Endodermal cell (in vitro differentiated cells): ENCODE measurements at regions not wholly inside any gene's neighbourhood (a gene's known extent, or its start where the extent isn't known, plus 50 kb on each side); places are given as distances from the start of the nearest gene placed in this dataset.
"Not testable (repeated sequence)": the region's sequence is repeated elsewhere in the genome, so short reads cannot be mapped to it uniquely, and the experiment has no call there.

ENCODE experiments used
- DNase-seq: peaks from one replicate; pipeline ENCODE4 v3.0.0-alpha.2; 2017
- H3K27ac ChIP-seq: 2 replicates; pipeline ENCODE4 v1.5.1; 2013; ENCODE audit warnings: mild to moderate bottlenecking, low read depth, low read length, moderate library complexity
- H3K27me3 ChIP-seq: 2 replicates; pipeline ENCODE4 v1.6.1; 2013; ENCODE audit warnings: mild to moderate bottlenecking, low read length, moderate library complexity; ENCODE audit not compliant: insufficient read depth, control insufficient read depth, poor library complexity, severe bottlenecking
- H3K36me3 ChIP-seq: 2 replicates; pipeline ENCODE4 v1.7.0; 2013; ENCODE audit warnings: mild to moderate bottlenecking, low read length, moderate library complexity; ENCODE audit not compliant: control insufficient read depth, insufficient read depth
- H3K4me1 ChIP-seq: one replicate; pipeline ENCODE4 v1.7.0; 2013; ENCODE audit warnings: low read length; ENCODE audit not compliant: control insufficient read depth, insufficient read depth
- H3K4me3 ChIP-seq: 2 replicates; pipeline ENCODE4 v1.5.1; 2013; ENCODE audit warnings: mild to moderate bottlenecking, low read length, moderate library complexity
- H3K9ac ChIP-seq: 2 replicates; pipeline ENCODE4 v1.6.1; 2013; ENCODE audit warnings: mild to moderate bottlenecking, low read length, moderate library complexity; ENCODE audit not compliant: poor library complexity, severe bottlenecking; ENCODE audit errors: extremely low read depth
- H3K9me3 ChIP-seq: 2 replicates; pipeline ENCODE4 v1.6.1; 2013; ENCODE audit warnings: mild to moderate bottlenecking, low read length, moderate library complexity; ENCODE audit not compliant: control insufficient read depth
- H3K27ac Mint-ChIP-seq: 2 replicates; pipeline ENCODE4 v1.8.0; 2020; ENCODE audit warnings: mixed read lengths
- H3K27me3 Mint-ChIP-seq: 2 replicates; pipeline ENCODE4 v1.8.0; 2021; ENCODE audit warnings: mild to moderate bottlenecking, mixed read lengths; ENCODE audit not compliant: insufficient read depth
- H3K36me3 Mint-ChIP-seq: 2 replicates; pipeline ENCODE4 v1.8.0; 2020; ENCODE audit warnings: low read depth, mixed read lengths
- H3K4me1 Mint-ChIP-seq: 2 replicates; pipeline ENCODE4 v1.8.0; 2020; ENCODE audit warnings: mixed read lengths
- H3K4me3 Mint-ChIP-seq: 2 replicates; pipeline ENCODE4 v1.8.0; 2020; ENCODE audit warnings: mild to moderate bottlenecking, moderate library complexity, mixed read lengths
- H3K9me3 Mint-ChIP-seq: 2 replicates; pipeline ENCODE4 v1.8.0; 2020; ENCODE audit warnings: mild to moderate bottlenecking, mixed read lengths
- WGBS, 2 experiments: methylation state at CpG; one replicate each; pipeline versions ENCODE4 v1.1.5 to v1.1.7; 2013; ENCODE audit warnings: missing lambda C conversion rate in 2 of 2, mixed read lengths in 1 of 2; ENCODE audit not compliant: insufficient coverage in 1 of 2, insufficient read length in 1 of 2; 5-methylcytosine and 5-hydroxymethylcytosine counted together
- TF ChIP-seq, protein P1 (sequence below): fragments of 200-600 bp; sonication (generic); conservative IDR thresholded peaks from 2 replicates; pipeline ENCODE4 v1.5.0; 2021; ENCODE audit warnings: antibody characterized with exemption, mild to moderate bottlenecking

GRCh38 chr17:62219221-62219899 lies 154.3 kb upstream of the MED13 start:
- Histone ChIP-seq H3K36me3 (no peaks in the 10 kb centered on the region), H3K9me3 (no peaks in the 10 kb centered on the region), H3K27ac (no peak overlapping the region), H3K4me3 (no peak overlapping the region), H3K9ac (no peak overlapping the region), H3K4me1 (no peaks in the 10 kb centered on the region), H3K27me3 (no peaks in the 10 kb centered on the region)
- Mint-ChIP-seq H3K4me3 (no peak overlapping the region), H3K36me3 (no peaks in the 10 kb centered on the region), H3K4me1 (no peaks in the 10 kb centered on the region), H3K27me3 (no peaks in the 10 kb centered on the region), H3K27ac (no peak overlapping the region), H3K9me3 (peaks cover 8% of the 10 kb centered on the region)
- DNase-seq, result no peak
- WGBS, 2 experiments, result 93 to 94% methylated on average over 7 of the region's 7 CpGs
- TF ChIP-seq, protein P1, sequence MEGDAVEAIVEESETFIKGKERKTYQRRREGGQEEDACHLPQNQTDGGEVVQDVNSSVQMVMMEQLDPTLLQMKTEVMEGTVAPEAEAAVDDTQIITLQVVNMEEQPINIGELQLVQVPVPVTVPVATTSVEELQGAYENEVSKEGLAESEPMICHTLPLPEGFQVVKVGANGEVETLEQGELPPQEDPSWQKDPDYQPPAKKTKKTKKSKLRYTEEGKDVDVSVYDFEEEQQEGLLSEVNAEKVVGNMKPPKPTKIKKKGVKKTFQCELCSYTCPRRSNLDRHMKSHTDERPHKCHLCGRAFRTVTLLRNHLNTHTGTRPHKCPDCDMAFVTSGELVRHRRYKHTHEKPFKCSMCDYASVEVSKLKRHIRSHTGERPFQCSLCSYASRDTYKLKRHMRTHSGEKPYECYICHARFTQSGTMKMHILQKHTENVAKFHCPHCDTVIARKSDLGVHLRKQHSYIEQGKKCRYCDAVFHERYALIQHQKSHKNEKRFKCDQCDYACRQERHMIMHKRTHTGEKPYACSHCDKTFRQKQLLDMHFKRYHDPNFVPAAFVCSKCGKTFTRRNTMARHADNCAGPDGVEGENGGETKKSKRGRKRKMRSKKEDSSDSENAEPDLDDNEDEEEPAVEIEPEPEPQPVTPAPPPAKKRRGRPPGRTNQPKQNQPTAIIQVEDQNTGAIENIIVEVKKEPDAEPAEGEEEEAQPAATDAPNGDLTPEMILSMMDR, result no peak

- Histone ChIP-seq H3K4me3 (no peak overlapping the region), H3K9me3 (no peaks in the 10 kb centered on the region), H3K9ac (no peak overlapping the region), H3K27ac (no peak overlapping the region), H3K27me3 (no peaks in the 10 kb centered on the region), H3K36me3 (no peaks in the 10 kb centered on the region), H3K4me1 (no peaks in the 10 kb centered on the region)
- Mint-ChIP-seq H3K4me3 (no peak overlapping the region), H3K9me3 (peaks cover 8% of the 10 kb centered on the region), H3K27me3 (peaks cover under 1% of the 10 kb centered on the region), H3K4me1 (no peaks in the 10 kb centered on the region), H3K27ac (no peak overlapping the region), H3K36me3 (no peaks in the 10 kb centered on the region)
- no peak for DNase-seq
- WGBS, 2 experiments, result 90 to 92% methylated on average over 2 to 8 of the region's 8 CpGs
- TF ChIP-seq, protein P1, result no peak
Observed at GRCh38 chr17:62216847-62217246, 151.8 kb upstream of the MED13 start.

DNA sequence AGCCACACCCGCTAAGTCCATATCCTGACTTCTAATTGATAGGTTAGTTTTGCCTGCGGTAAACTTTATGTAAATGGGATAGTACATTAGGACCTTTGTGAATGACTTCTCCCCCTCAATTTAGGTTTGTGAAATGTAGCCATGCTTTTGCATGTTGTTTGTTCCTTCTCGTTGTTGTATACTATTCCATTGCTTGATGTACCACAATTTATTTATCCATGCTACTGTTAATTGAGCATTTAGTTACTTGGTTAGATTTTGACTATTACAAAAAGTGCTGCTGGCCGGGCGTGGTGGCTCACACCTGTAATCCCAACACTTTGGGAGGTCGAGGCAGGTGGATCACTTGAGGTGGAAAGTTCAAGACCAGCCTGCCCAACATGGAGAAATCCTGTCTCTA lies 150.8 kb upstream of the MED13 start:
- not testable (repeated sequence) for H3K4me1 Mint-ChIP-seq, DNase-seq, H3K4me3 ChIP-seq, H3K27me3 Mint-ChIP-seq, H3K9ac ChIP-seq, H3K36me3 ChIP-seq, H3K36me3 Mint-ChIP-seq, H3K4me1 ChIP-seq, H3K9me3 Mint-ChIP-seq, H3K27ac ChIP-seq, H3K27me3 ChIP-seq, H3K4me3 Mint-ChIP-seq, H3K27ac Mint-ChIP-seq, H3K9me3 ChIP-seq
- WGBS, 2 experiments, result 94 to 98% methylated on average over 4 to 6 of the region's 6 CpGs

DNA sequence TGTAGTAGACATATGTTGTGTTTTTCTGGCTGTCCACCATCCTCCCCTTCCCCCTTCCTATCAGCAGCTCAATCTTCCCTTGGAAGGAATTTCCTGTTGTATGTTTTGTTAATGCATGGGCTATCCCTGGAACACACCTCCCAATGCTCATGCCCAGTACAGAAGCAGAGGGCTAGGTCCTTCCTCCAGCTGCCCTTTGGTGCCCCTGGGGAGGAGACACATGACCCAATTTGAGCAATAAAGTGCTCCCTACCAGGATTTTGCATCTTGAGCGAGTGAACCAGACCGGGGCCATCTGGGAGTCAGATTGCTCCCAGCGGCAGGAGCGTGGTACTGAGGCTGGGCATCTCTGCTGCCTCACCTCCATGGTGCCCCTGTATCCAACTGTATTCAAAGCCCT lies 141.5 kb upstream of the MED13 start:
- Mint-ChIP-seq H3K36me3 (no peaks in the 10 kb centered on the region), H3K4me3 (no peak overlapping the region), H3K27me3 (no peaks in the 10 kb centered on the region), H3K9me3 (peaks cover 3% of the 10 kb centered on the region), H3K4me1 (no peaks in the 10 kb centered on the region), H3K27ac (no peak overlapping the region)
- Histone ChIP-seq H3K4me3 (no peak overlapping the region), H3K27ac (no peak overlapping the region), H3K36me3 (no peaks in the 10 kb centered on the region), H3K4me1 (no peaks in the 10 kb centered on the region), H3K27me3 (no peaks in the 10 kb centered on the region), H3K9me3 (no peaks in the 10 kb centered on the region), H3K9ac (no peak overlapping the region)
- DNase-seq, result no peak
- 95% methylated on average over 4 of the region's 4 CpGs; no CpG with 5 or more reads in 1 of the 2 experiments for WGBS, 2 experiments
- TF ChIP-seq, protein P1, result no peak

DNA sequence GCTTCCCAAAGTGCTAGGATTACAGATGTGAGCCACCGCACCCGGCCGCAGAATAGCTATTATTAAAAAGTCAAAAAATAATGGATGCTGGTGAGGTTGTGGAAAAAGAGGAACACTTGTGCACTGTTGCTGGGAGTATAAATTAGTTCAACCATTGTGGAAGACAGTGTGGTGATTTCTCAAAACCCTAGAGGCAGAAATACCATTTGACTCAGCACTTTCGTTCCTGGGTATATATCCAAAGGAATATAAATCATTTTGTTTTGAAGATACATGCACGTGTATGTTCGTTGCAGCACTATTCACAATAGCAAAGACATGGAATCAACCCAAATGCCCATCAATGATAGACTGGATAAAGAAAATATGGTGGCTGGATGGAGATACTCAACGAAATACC lies 132.1 kb upstream of the MED13 start:
- 99 to 100% methylated on average over 4 to 5 of the region's 7 CpGs for WGBS, 2 experiments

More for the DNA sequence above, 132.1 kb upstream of the MED13 start:
- H3K36me3 ChIP-seq, H3K27ac ChIP-seq, H3K9me3 Mint-ChIP-seq, H3K9ac ChIP-seq, H3K27me3 ChIP-seq, H3K4me3 Mint-ChIP-seq, H3K9me3 ChIP-seq, H3K4me1 Mint-ChIP-seq, H3K4me1 ChIP-seq, H3K36me3 Mint-ChIP-seq, H3K4me3 ChIP-seq, H3K27me3 Mint-ChIP-seq, H3K27ac Mint-ChIP-seq, DNase-seq: not testable (repeated sequence)
